Endothelial cell of umbilical vein (primary cell): ENCODE measurements at regions not wholly inside any gene's neighbourhood (a gene's known extent, or its start where the extent isn't known, plus 50 kb on each side); places are given as distances from the start of the nearest gene placed in this dataset.

Experiments used
- BruUV-seq: library from RNA; stranded (reverse); fragments of 400-500 nt; replicated peaks from 2 replicates; lab custom pipeline; 2021; lab: Mats Ljungman, UMichigan
- CTCF ChIA-PET: fragments of 300-600, 350-600 bp; sonication (Branson Sonifier 250); formaldehyde crosslinking; loops from one replicate; lab custom pipeline; 2021; ENCODE audit warnings: antibody characterized with exemption, inconsistent platforms; lab: Charles Lee
- POLR2A ChIA-PET: fragments of 300-600, 350-600 bp; sonication (Branson Sonifier 250); formaldehyde crosslinking; loops from one replicate; lab custom pipeline; 2021; ENCODE audit warnings: antibody characterized with exemption, inconsistent platforms; lab: Charles Lee
- DNase-seq: peaks from one replicate; pipeline ENCODE4 v3.0.0-alpha.2; 2011; ENCODE audit warnings: low read depth, low spot score
- FAIRE-seq: peaks from 2 replicates; lab custom pipeline; 2011; peaks lifted over from hg19 to GRCh38; lab: Jason Lieb, UNC
- H2AFZ ChIP-seq: 2 replicates; pipeline ENCODE4 v1.6.0; 2012; ENCODE audit warnings: low read depth, low read length, control low read depth, inconsistent platforms
- H3K27ac ChIP-seq: 2 replicates; pipeline ENCODE4 v1.5.1; 2011; ENCODE audit warnings: low read depth, mild to moderate bottlenecking, control low read depth, low read length, moderate library complexity; ENCODE audit not compliant: insufficient read depth
- H3K27me3 ChIP-seq, 2 experiments: 2 replicates each; pipeline versions ENCODE4 v1.6.0 to v1.6.1; 2011; ENCODE audit warnings: low read length in 2 of 2, mixed read lengths in 1 of 2; ENCODE audit not compliant: control insufficient read depth in 2 of 2, insufficient read depth in 2 of 2
- H3K36me3 ChIP-seq, 2 experiments: 2 replicates in 1 of 2; 3 replicates in 1 of 2; pipeline ENCODE4 v1.5.1; 2011; ENCODE audit warnings: low read length in 2 of 2, mild to moderate bottlenecking in 1 of 2, moderate library complexity in 1 of 2; ENCODE audit not compliant: control insufficient read depth in 2 of 2, insufficient read depth in 2 of 2; ENCODE audit errors: extremely low read depth in 1 of 2
- H3K4me1 ChIP-seq: 3 replicates; pipeline ENCODE4 v1.5.1; 2011; ENCODE audit warnings: mild to moderate bottlenecking, low read length; ENCODE audit not compliant: control insufficient read depth, insufficient read depth; ENCODE audit errors: extremely low read depth
- H3K4me2 ChIP-seq: 2 replicates; pipeline ENCODE4 v1.6.1; 2011; ENCODE audit warnings: low read length, control low read depth, mixed read lengths; ENCODE audit not compliant: insufficient read depth
- H3K4me3 ChIP-seq, 3 experiments: fragments of 200-600 bp in 1 of 3; sonication (generic), shearing (Covaris generic) in 1 of 3; replicated peaks in 1 of 3; 2 replicates each; pipeline ENCODE4 v1.5.1; 2011 to 2016; ENCODE audit warnings: control low read depth in 3 of 3, low read length in 3 of 3, mild to moderate bottlenecking in 2 of 3, inconsistent platforms in 1 of 3, low read depth in 1 of 3, moderate library complexity in 1 of 3; ENCODE audit not compliant: insufficient read depth in 1 of 3
- H3K79me2 ChIP-seq: 2 replicates; pipeline ENCODE4 v1.6.0; 2012; ENCODE audit warnings: low read length, inconsistent platforms; ENCODE audit not compliant: control insufficient read depth, insufficient read depth
- H3K9ac ChIP-seq: replicated peaks from 2 replicates; pipeline ENCODE3; 2011; ENCODE audit warnings: low read length, control low read depth; ENCODE audit not compliant: insufficient read depth; ENCODE audit errors: extremely low read depth
- H3K9me1 ChIP-seq: replicated peaks from 3 replicates; pipeline ENCODE4 v1.6.0; 2011; ENCODE audit warnings: mild to moderate bottlenecking, low read length; ENCODE audit not compliant: control insufficient read depth, insufficient read depth; ENCODE audit errors: extremely low read depth
- H3K9me3 ChIP-seq: replicated peaks from 2 replicates; pipeline ENCODE4 v1.5.1; 2012; ENCODE audit warnings: low read length, inconsistent platforms; ENCODE audit not compliant: control insufficient read depth, insufficient read depth
- H4K20me1 ChIP-seq: replicated peaks from 2 replicates; pipeline ENCODE3; 2011; ENCODE audit warnings: mild to moderate bottlenecking, low read length; ENCODE audit not compliant: control insufficient read depth, insufficient read depth; ENCODE audit errors: extremely low read depth
- EZH2 ChIP-seq: IDR thresholded peaks from 2 replicates; pipeline ENCODE4 v1.6.1; 2012; ENCODE audit warnings: borderline replicate concordance, low read depth, mild to moderate bottlenecking, moderate library complexity, low read length, inconsistent platforms; ENCODE audit not compliant: severe bottlenecking
- GATA2 ChIP-seq: IDR thresholded peaks from 2 replicates; pipeline ENCODE4 v1.7.0; 2011; ENCODE audit warnings: low read depth, mild to moderate bottlenecking, moderate library complexity, mixed read lengths, low read length; ENCODE audit not compliant: insufficient read length, insufficient read depth
- JUN ChIP-seq: IDR thresholded peaks from 2 replicates; pipeline ENCODE4 v1.6.1; 2011; ENCODE audit warnings: borderline replicate concordance, low read depth; ENCODE audit not compliant: insufficient read length, insufficient read depth
- MYC ChIP-seq: IDR thresholded peaks from one replicate; pipeline ENCODE4 v1.6.1; 2011; ENCODE audit warnings: mild to moderate bottlenecking, low read depth, low read length
- POLR2A ChIP-seq: IDR thresholded peaks from 2 replicates; pipeline ENCODE4 v1.6.1; 2012; ENCODE audit warnings: low read depth, mild to moderate bottlenecking, control low read depth, low read length
- POLR2AphosphoS5 ChIP-seq: IDR thresholded peaks from 2 replicates; pipeline ENCODE4 v1.6.1; 2012; ENCODE audit warnings: low read depth, mild to moderate bottlenecking, control low read depth, low read length, moderate library complexity; ENCODE audit not compliant: insufficient read depth
- dilution Hi-C: fragments of 300-500 bp; cut with MboI; formaldehyde crosslinking; loops from one replicate; pipeline ENCODE4 v1.15.0; 2019; ENCODE audit warnings: low sequenced_read_pairs; ENCODE audit not compliant: extremely low pct_ligation_motif_present
- intact Hi-C: fragments of 100-400 bp; cut with micrococcal nuclease; formaldehyde crosslinking; loops from one replicate; pipeline ENCODE4 v1.10.0; 2022
- TF ChIP-seq, protein P1 (sequence below), 2 donors: IDR thresholded peaks; 1 replicate in 1 of 2; 2 replicates in 1 of 2; pipeline ENCODE4 v1.5.1; 2011; ENCODE audit warnings: low read length in 2 of 2, mild to moderate bottlenecking in 2 of 2, moderate library complexity in 2 of 2, control low read depth in 1 of 2, inconsistent platforms in 1 of 2, low read depth in 1 of 2; ENCODE audit not compliant: insufficient read depth in 1 of 2; ENCODE audit errors: extremely low read depth in 1 of 2
- TF ChIP-seq, protein P2 (sequence below): IDR thresholded peaks from 2 replicates; pipeline ENCODE4 v1.6.1; 2011; ENCODE audit not compliant: insufficient read depth, insufficient read length

DNA sequence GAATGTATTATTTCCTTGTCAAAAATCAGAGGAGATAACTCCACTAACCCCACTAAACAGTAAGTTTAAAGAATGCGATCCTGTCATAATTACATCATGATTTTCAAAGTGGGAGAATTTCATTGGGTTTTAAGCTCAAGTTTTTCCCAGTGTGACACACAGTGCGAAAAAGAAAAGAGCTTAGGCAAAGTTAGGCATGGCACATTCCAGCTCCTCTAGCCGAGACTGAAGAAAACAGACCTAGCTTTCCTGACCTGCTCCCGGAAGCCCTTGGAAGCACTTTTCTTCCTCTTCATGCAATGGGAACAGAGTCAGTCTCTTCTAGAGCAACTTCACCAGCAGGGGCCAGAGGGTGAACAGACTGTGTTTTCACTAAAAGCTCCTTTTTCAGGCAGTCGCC, 76.6 kb upstream of the AKIP1 start:
- Histone ChIP-seq H2AFZ (peak overlapping the region; percentile 58), H3K36me3 (no peaks in the 10 kb centered on the region), H3K79me2 (no peaks in the 10 kb centered on the region), H3K4me3 (no peak overlapping the region), H4K20me1 (no peaks in the 10 kb centered on the region), H3K4me2 (peak overlapping the region; percentile 5), H3K9ac (no peak overlapping the region), H3K4me1 (peaks cover 7% of the 10 kb centered on the region), H3K27ac (no peak overlapping the region), H3K9me3 (no peaks in the 10 kb centered on the region), H3K9me1 (no peaks in the 10 kb centered on the region), H3K27me3 (no peaks in the 10 kb centered on the region)
- peak; percentile 99 for FAIRE-seq
- dilution Hi-C loops, result no loop called here
- CTCF ChIA-PET, result interaction anchor here (0.7 to 2.0 kb wide), 12 partner anchors 8 to 152 kb away, joined by 3 to 8 read pairs (median 5); partner anchors contain the start of genes RPL27A and TRIM66
- peak; percentile 72 for DNase-seq
- intact Hi-C loops, result loop anchor here (5.0 kb wide), 1 partner anchor 123 kb away; no protein-coding TSS in a partner anchor
- TF ChIP-seq POLR2A, result no peak
- TF ChIP-seq EZH2, result no peak
- no peak for TF ChIP-seq GATA2
- TF ChIP-seq, protein P1, sequence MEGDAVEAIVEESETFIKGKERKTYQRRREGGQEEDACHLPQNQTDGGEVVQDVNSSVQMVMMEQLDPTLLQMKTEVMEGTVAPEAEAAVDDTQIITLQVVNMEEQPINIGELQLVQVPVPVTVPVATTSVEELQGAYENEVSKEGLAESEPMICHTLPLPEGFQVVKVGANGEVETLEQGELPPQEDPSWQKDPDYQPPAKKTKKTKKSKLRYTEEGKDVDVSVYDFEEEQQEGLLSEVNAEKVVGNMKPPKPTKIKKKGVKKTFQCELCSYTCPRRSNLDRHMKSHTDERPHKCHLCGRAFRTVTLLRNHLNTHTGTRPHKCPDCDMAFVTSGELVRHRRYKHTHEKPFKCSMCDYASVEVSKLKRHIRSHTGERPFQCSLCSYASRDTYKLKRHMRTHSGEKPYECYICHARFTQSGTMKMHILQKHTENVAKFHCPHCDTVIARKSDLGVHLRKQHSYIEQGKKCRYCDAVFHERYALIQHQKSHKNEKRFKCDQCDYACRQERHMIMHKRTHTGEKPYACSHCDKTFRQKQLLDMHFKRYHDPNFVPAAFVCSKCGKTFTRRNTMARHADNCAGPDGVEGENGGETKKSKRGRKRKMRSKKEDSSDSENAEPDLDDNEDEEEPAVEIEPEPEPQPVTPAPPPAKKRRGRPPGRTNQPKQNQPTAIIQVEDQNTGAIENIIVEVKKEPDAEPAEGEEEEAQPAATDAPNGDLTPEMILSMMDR (IDR thresholded peaks at IDR 0.05; ENCODE audit: extremely low read depth in 1 of 2, insufficient read depth in 1 of 2, low read depth in 1 of 2, low read length in 2 of 2), result peak in 1 of 2 donors; percentile 24
- no peak for TF ChIP-seq JUN
- no peak for TF ChIP-seq MYC
- TF ChIP-seq POLR2AphosphoS5, result no peak
- TF ChIP-seq, protein P2, sequence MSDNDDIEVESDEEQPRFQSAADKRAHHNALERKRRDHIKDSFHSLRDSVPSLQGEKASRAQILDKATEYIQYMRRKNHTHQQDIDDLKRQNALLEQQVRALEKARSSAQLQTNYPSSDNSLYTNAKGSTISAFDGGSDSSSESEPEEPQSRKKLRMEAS, result no peak
- POLR2A ChIA-PET, result interaction anchor here (0.6 kb wide), 1 partner anchor 77 kb away, joined by 9 read pairs; the partner anchor contains the start of gene AKIP1
- no TSS peak for BruUV-seq
